Muscle layer of duodenum (tissue), 2 donors: ENCODE measurements at regions not wholly inside any gene's neighbourhood (a gene's known extent, or its start where the extent isn't known, plus 50 kb on each side); places are given as distances from the start of the nearest gene placed in this dataset.

ENCODE experiments used
- H3K27ac ChIP-seq: one replicate; pipeline ENCODE4 v1.7.0; 2013; ENCODE audit warnings: mild to moderate bottlenecking, low read length
- H3K27me3 ChIP-seq: one replicate; pipeline ENCODE4 v1.7.0; 2013; ENCODE audit warnings: low read depth, mild to moderate bottlenecking, control low read depth, low read length
- H3K36me3 ChIP-seq, 2 donors: one replicate each; pipeline ENCODE4 v1.7.0; 2013; ENCODE audit warnings: low read length in 2 of 2, control low read depth in 1 of 2, mild to moderate bottlenecking in 1 of 2; ENCODE audit not compliant: insufficient read depth in 2 of 2, control insufficient read depth in 1 of 2
- H3K4me1 ChIP-seq, 2 donors: one replicate each; pipeline ENCODE4 v1.7.0; 2013; ENCODE audit warnings: low read length in 2 of 2, mild to moderate bottlenecking in 2 of 2, control low read depth in 1 of 2, moderate library complexity in 1 of 2; ENCODE audit not compliant: insufficient read depth in 2 of 2, control insufficient read depth in 1 of 2
- H3K4me3 ChIP-seq, 2 donors: one replicate each; pipeline ENCODE4 v1.7.0; 2013; ENCODE audit warnings: low read length in 2 of 2, low read depth in 1 of 2, mild to moderate bottlenecking in 1 of 2
- H3K9me3 ChIP-seq, 2 donors: one replicate each; pipeline ENCODE4 v1.7.0; 2013; ENCODE audit warnings: low read length in 2 of 2, control low read depth in 1 of 2, mild to moderate bottlenecking in 1 of 2; ENCODE audit not compliant: control insufficient read depth in 1 of 2
- donor health status: healthy.

DNA sequence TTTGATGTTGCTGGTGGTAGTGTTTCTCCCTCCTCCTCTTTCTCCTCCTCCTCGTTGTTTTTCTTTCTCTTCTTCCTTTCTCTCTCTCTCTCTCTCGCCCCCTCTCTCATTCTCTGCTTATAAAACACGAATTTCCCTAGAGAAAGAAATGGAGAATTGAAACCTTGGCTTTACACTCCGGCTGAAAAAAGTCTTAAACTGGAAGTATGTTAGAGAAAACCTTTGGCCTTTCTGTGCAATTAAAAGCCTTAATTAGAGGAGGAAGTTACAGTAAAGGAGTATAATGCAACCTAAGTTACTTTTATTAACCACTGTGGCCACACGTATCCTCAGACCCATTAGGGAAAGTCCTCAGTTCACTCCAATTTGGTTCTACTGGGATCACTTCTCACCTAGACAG, 501.7 kb upstream of the SORCS1 start:
- no peaks in the 10 kb centered on the region for H3K4me1 ChIP-seq
- no peak overlapping the region for H3K27ac ChIP-seq
- H3K9me3 ChIP-seq = no peaks in the 10 kb centered on the region
- no peak overlapping the region for H3K4me3 ChIP-seq
- H3K27me3 ChIP-seq = no peaks in the 10 kb centered on the region
- no peaks in the 10 kb centered on the region for H3K36me3 ChIP-seq

DNA sequence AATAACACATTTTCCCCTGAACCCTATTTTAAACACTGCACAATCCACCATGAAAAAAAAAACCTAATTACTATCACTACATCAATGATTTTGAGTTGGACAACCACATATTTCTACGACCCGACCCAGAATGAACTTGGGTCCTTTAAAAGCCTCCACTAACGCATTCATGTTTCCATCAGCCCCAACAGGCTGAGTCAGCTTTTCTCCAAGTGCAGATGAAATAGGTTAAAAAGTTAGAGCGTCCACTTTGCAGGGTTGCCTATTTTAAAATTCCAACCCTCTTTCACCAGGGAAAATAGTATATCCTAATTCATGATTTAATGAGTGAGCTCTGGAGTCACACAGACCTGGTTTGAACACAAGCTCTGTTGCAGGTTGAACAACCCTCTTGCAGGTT, 501.0 kb upstream of the SORCS1 start:
- Histone ChIP-seq H3K36me3 (no peaks in the 10 kb centered on the region), H3K4me1 (no peaks in the 10 kb centered on the region), H3K27ac (no peak overlapping the region), H3K27me3 (no peaks in the 10 kb centered on the region), H3K4me3 (no peak overlapping the region), H3K9me3 (no peaks in the 10 kb centered on the region)

GRCh38 chr10:107657851-107658250, 493.3 kb upstream of the SORCS1 start:
- no peak overlapping the region for H3K27ac ChIP-seq
- no peaks in the 10 kb centered on the region for H3K4me1 ChIP-seq
- H3K9me3 ChIP-seq = no peaks in the 10 kb centered on the region
- H3K27me3 ChIP-seq = no peaks in the 10 kb centered on the region
- H3K4me3 ChIP-seq = no peak overlapping the region
- H3K36me3 ChIP-seq = no peaks in the 10 kb centered on the region

DNA sequence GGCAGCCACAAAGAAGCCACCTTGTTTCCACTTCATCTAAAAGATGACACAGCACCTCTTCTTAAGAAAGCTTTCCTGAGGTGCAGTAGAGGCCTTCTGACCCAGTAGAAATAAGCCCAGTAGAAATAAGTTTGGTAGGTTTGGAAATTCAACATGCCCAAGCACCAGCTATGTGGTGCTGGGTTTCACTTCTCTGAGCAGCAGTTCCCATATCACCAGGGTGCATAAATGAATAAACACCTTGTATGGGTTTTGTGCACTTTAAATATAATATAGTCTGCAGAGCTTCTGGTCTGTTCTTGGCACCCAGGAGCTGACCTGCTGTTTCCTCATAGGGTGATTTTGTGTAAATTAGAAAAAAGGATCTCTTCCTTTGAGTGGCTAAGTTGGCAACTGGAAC, 492.4 kb upstream of the SORCS1 start:
- Histone ChIP-seq H3K27ac (no peak overlapping the region), H3K9me3 (no peaks in the 10 kb centered on the region), H3K27me3 (no peaks in the 10 kb centered on the region), H3K36me3 (no peaks in the 10 kb centered on the region), H3K4me1 (no peaks in the 10 kb centered on the region), H3K4me3 (no peak overlapping the region)

- H3K4me3 ChIP-seq = peak overlapping the region; percentile 49 to 62
These were observed 489.4 kb upstream of the SORCS1 start for GRCh38 chr10:107653832-107654287.

GRCh38 chr10:107650939-107651338, 486.4 kb upstream of the SORCS1 start:
- H3K9me3 ChIP-seq = no peaks in the 10 kb centered on the region
- no peaks in the 10 kb centered on the region for H3K27me3 ChIP-seq
- H3K4me1 ChIP-seq = no peaks in the 10 kb centered on the region
- no peaks in the 10 kb centered on the region for H3K36me3 ChIP-seq
- no peak overlapping the region for H3K4me3 ChIP-seq
- no peak overlapping the region for H3K27ac ChIP-seq

More at GRCh38 chr10:107653832-107654287, 489.4 kb upstream of the SORCS1 start:
- Histone ChIP-seq H3K27ac (no peak overlapping the region), H3K9me3 (no peaks in the 10 kb centered on the region), H3K36me3 (no peaks in the 10 kb centered on the region), H3K27me3 (no peaks in the 10 kb centered on the region), H3K4me1 (no peaks in the 10 kb centered on the region)

DNA sequence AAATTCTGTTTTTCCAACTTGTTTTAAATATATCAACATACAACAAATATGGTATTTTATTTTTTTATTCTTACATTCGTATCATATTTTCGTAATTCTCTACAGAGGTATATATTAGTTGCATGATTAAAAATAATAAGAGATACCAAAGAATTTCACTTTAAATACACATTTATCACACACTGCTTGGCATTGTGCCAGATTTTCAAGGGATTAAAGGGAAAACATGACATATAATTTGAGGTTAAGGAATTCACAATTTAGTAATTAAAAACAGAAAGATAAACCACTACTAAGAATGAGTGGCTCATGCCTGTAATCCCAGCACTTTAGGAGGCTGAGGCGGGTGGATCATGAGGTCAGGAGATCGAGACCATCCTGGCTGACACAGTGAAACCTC, 484.7 kb upstream of the SORCS1 start:
- Histone ChIP-seq H3K36me3 (no peaks in the 10 kb centered on the region), H3K4me3 (no peak overlapping the region), H3K27me3 (no peaks in the 10 kb centered on the region), H3K27ac (no peak overlapping the region), H3K9me3 (no peaks in the 10 kb centered on the region), H3K4me1 (no peaks in the 10 kb centered on the region)

DNA sequence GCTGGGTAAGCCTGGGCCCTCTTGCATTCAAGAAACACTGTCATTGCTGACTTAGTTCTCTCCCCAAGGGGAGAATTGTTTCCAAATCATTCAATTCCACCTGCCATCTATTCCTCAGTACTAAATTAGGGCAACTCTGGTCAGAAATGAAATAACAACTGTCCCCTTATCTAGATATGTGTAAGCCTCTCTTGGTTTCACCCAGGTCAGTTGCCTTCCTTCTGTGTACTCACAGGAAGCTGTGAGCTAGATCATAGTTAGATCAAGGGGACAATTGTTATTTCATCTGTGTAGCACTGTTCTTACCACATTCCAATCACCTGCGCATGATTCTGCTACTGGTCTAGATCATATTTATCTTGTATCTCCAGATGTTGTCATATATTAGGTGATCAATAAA, 483.0 kb upstream of the SORCS1 start:
- no peaks in the 10 kb centered on the region for H3K27me3 ChIP-seq

GRCh38 chr10:107631876-107632275, 467.4 kb upstream of the SORCS1 start:
- Histone ChIP-seq H3K27me3 (no peaks in the 10 kb centered on the region), H3K4me3 (no peak overlapping the region), H3K9me3 (no peaks in the 10 kb centered on the region), H3K27ac (no peak overlapping the region), H3K36me3 (no peaks in the 10 kb centered on the region), H3K4me1 (no peaks in the 10 kb centered on the region)

More for the DNA sequence above, 483.0 kb upstream of the SORCS1 start:
- H3K9me3 ChIP-seq = no peaks in the 10 kb centered on the region
- H3K4me1 ChIP-seq = no peaks in the 10 kb centered on the region
- no peak overlapping the region for H3K27ac ChIP-seq
- H3K4me3 ChIP-seq = no peak overlapping the region
- no peaks in the 10 kb centered on the region for H3K36me3 ChIP-seq

DNA sequence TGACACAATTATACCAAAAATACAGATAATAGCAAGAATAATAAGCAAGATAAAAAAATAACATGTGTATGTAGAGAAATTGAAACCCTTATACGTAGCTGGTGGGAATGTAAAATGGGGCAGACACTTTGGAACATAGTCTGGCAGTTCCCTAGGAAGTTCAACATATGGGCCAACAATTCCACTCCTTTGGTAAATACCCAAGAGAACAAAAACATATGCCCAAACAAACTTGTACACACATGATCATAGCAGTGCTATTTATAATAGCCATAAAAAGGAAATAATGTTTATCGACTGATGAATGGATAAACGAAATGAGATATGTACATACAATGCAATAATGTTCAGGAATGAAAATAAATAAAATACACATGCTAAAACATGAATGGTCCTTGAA, 462.4 kb upstream of the SORCS1 start:
- H3K27me3 ChIP-seq = no peaks in the 10 kb centered on the region
- no peaks in the 10 kb centered on the region for H3K4me1 ChIP-seq
- H3K9me3 ChIP-seq = no peaks in the 10 kb centered on the region
- no peak overlapping the region for H3K4me3 ChIP-seq
- no peaks in the 10 kb centered on the region for H3K36me3 ChIP-seq
- H3K27ac ChIP-seq = no peak overlapping the region

- H3K4me3 ChIP-seq = no peak overlapping the region
- H3K36me3 ChIP-seq = no peaks in the 10 kb centered on the region
- H3K27ac ChIP-seq = no peak overlapping the region
- H3K9me3 ChIP-seq = no peaks in the 10 kb centered on the region
- no peaks in the 10 kb centered on the region for H3K27me3 ChIP-seq
- no peaks in the 10 kb centered on the region for H3K4me1 ChIP-seq
These were observed 458.8 kb upstream of the SORCS1 start for GRCh38 chr10:107623292-107623691.

DNA sequence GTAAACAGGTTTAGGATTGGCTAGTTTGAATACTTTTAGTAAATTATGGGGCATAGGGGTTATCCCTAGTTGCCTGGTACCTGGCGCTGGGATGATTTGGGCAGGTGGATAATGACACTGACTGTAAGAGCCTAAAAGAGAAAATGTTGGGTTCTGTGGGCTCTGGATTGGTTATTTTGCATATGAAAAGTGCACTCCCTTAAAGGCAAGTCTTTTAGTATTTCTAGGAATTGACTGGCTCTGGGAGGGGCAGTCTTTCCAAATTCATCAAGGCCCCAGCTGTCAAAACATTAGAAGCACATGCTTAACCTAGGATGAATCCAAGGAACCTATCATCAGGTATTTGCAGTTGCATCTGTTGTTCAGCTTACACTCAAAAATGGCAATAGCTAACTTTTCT, 454.6 kb upstream of the SORCS1 start:
- H3K9me3 ChIP-seq = no peaks in the 10 kb centered on the region
- H3K27me3 ChIP-seq = no peaks in the 10 kb centered on the region
- no peak overlapping the region for H3K27ac ChIP-seq
- no peak overlapping the region for H3K4me3 ChIP-seq
- H3K36me3 ChIP-seq = no peaks in the 10 kb centered on the region
- H3K4me1 ChIP-seq = no peaks in the 10 kb centered on the region
